K562 (cell line): ENCODE measurements at regions not wholly inside any gene's neighbourhood (a gene's known extent, or its start where the extent isn't known, plus 50 kb on each side); places are given as distances from the start of the nearest gene placed in this dataset.

Source experiments
- ATAC-seq: fragments of 200-7000 bp; cut with Tn5 transposase; 3 replicates; pipeline ENCODE4 v1.9.1; 2020; ENCODE audit warnings: moderate library complexity
- BruUV-seq: library from RNA; stranded (reverse); fragments of 400-500 nt; replicated peaks from 2 replicates; lab custom pipeline; 2021; lab: Mats Ljungman, UMichigan
- CTCF ChIA-PET: fragments of 300-600 bp; formaldehyde crosslinking; extraction: SDS; loops from one replicate; lab custom pipeline; 2021; ENCODE audit warnings: low intra/inter-chr PET ratio; lab: Yijun Ruan, JAX
- POLR2A ChIA-PET: fragments of 300-600, 350-650 bp; sonication (Branson Sonifier 250); formaldehyde crosslinking; extraction: SDS; loops from one replicate; lab custom pipeline; 2021; ENCODE audit warnings: antibody characterized with exemption, inconsistent platforms; lab: Yijun Ruan, JAX
- DNase-seq, 4 experiments: peaks; one replicate each; pipeline versions ENCODE4 v3.0.0 to v3.0.0-alpha.2; 2011 to 2018; ENCODE audit warnings: low spot score in 3 of 4, mixed read lengths in 3 of 4; ENCODE audit errors: extremely low read depth in 1 of 4
- FAIRE-seq: peaks from 2 replicates; lab custom pipeline; 2011; peaks lifted over from hg19 to GRCh38; lab: Jason Lieb, UNC
- H2AFZ ChIP-seq: 2 replicates; pipeline ENCODE4 v1.6.0; 2011; ENCODE audit warnings: low read depth, low read length, control low read depth, inconsistent platforms
- H3K27ac ChIP-seq: fragments of 200-600 bp; 3 replicates; pipeline ENCODE4 v1.8.0; 2011; ENCODE audit warnings: low read depth, mild to moderate bottlenecking, control low read depth, inconsistent platforms, low read length, moderate library complexity, mixed read lengths; ENCODE audit errors: extremely low read depth
- H3K27me3 ChIP-seq, 2 experiments: fragments of 300-600 bp in 1 of 2; 2 replicates in 1 of 2; 3 replicates in 1 of 2; pipeline versions ENCODE4 v1.6.0 to v1.8.0; 2011; ENCODE audit warnings: inconsistent platforms in 2 of 2, low read length in 2 of 2, mild to moderate bottlenecking in 1 of 2, mixed read lengths in 1 of 2, moderate library complexity in 1 of 2; ENCODE audit not compliant: control insufficient read depth in 2 of 2, insufficient read depth in 2 of 2
- H3K36me3 ChIP-seq: fragments of 300-600 bp; 3 replicates; pipeline ENCODE4 v1.8.0; 2011; ENCODE audit warnings: mild to moderate bottlenecking, low read length, inconsistent platforms; ENCODE audit not compliant: control insufficient read depth, insufficient read depth
- H3K4me1 ChIP-seq, 2 experiments: fragments of 200-600 bp in 1 of 2; replicated peaks in 1 of 2; 2 replicates in 1 of 2; 3 replicates in 1 of 2; pipeline versions ENCODE4 v1.5.1 to v1.8.0; 2011; ENCODE audit warnings: inconsistent platforms in 2 of 2, low read length in 2 of 2, mild to moderate bottlenecking in 1 of 2, mixed read lengths in 1 of 2, moderate library complexity in 1 of 2; ENCODE audit not compliant: control insufficient read depth in 2 of 2, insufficient read depth in 2 of 2
- H3K4me2 ChIP-seq: 2 replicates; pipeline ENCODE4 v1.6.1; 2011; ENCODE audit warnings: low read length, control low read depth, inconsistent platforms, mixed read lengths; ENCODE audit not compliant: insufficient read depth
- H3K4me3 ChIP-seq: fragments of 200-600 bp; sonication (generic), shearing (Covaris generic); 2 replicates; pipeline ENCODE4 v1.5.1; 2016; ENCODE audit warnings: control low read depth, inconsistent platforms
- H3K79me2 ChIP-seq: fragments of 200-600 bp; 3 replicates; pipeline ENCODE4 v1.8.0; 2011; ENCODE audit warnings: low read length, inconsistent platforms; ENCODE audit not compliant: control insufficient read depth, insufficient read depth
- H3K9ac ChIP-seq, 2 experiments: 2 replicates each; pipeline versions ENCODE4 v1.6.0 to v1.6.1; 2011; ENCODE audit warnings: low read depth in 2 of 2, low read length in 2 of 2, control low read depth in 1 of 2, inconsistent platforms in 1 of 2, mild to moderate bottlenecking in 1 of 2, mixed read lengths in 1 of 2; ENCODE audit not compliant: insufficient read depth in 1 of 2
- H3K9me1 ChIP-seq: one replicate; pipeline ENCODE4 v1.6.0; 2011; ENCODE audit warnings: inconsistent platforms, mild to moderate bottlenecking, low read length, moderate library complexity; ENCODE audit not compliant: control insufficient read depth, insufficient read depth
- H3K9me3 ChIP-seq: replicated peaks from 2 replicates; pipeline ENCODE4 v1.5.1; 2011; ENCODE audit warnings: low read depth, low read length, inconsistent platforms; ENCODE audit not compliant: control insufficient read depth, insufficient read depth
- H4K20me1 ChIP-seq: replicated peaks from 2 replicates; pipeline ENCODE4 v1.6.1; 2011; ENCODE audit warnings: low read length, inconsistent platforms, mixed read lengths; ENCODE audit not compliant: control insufficient read depth, insufficient read depth
- TFAP4 ChIP-seq: sonication (generic); formaldehyde crosslinking; IDR thresholded peaks from 2 replicates; pipeline ENCODE4 v1.8.0; 2022; ENCODE audit warnings: missing genetic modification reagents, mild to moderate bottlenecking, moderate library complexity, borderline replicate concordance
- ZNF121 ChIP-seq: sonication (generic); formaldehyde crosslinking; conservative IDR thresholded peaks from 2 replicates; pipeline ENCODE4 v1.8.0; 2022; ENCODE audit warnings: missing genetic modification reagents
- ZNF23 ChIP-seq: fragments of 250-450 bp; sonication (Bioruptor Pico); IDR thresholded peaks from 2 replicates; pipeline ENCODE4 v1.4.0; 2020; ENCODE audit warnings: mild to moderate bottlenecking
- ZNF384 ChIP-seq: IDR thresholded peaks from 2 replicates; pipeline ENCODE4 v1.6.1; 2012; ENCODE audit warnings: low read depth, low read length, improper control_type of control experiment
- WGBS: fragments of 100-300 bp; shearing (Covaris generic); methylation state at CpG from one replicate; pipeline ENCODE4 v1.1.6; 2016; ENCODE audit warnings: low coverage, mixed read lengths; ENCODE audit not compliant: insufficient coverage; ENCODE audit errors: missing lambda C conversion rate; 5-methylcytosine and 5-hydroxymethylcytosine counted together
- in situ Hi-C: fragments of 300-500 bp; cut with MboI; formaldehyde crosslinking; loops from 4 replicates; pipeline ENCODE4 v1.15.0; 2018; ENCODE audit warnings: inconsistent platforms, mixed read lengths
- intact Hi-C: fragments of 100-400 bp; cut with micrococcal nuclease; formaldehyde crosslinking; loops from 2 replicates; pipeline ENCODE4 v1.14.2; 2022
- TF ChIP-seq, protein P1 (sequence below), 3 experiments: IDR thresholded peaks in 2 of 3; conservative IDR thresholded peaks in 1 of 3; 2 replicates each; pipeline ENCODE4 v1.5.1; 2011 to 2012; ENCODE audit warnings: low read length in 3 of 3, mild to moderate bottlenecking in 3 of 3, control low read depth in 2 of 3, improper control_type of control experiment in 1 of 3, inconsistent platforms in 1 of 3, low read depth in 1 of 3, mixed read lengths in 1 of 3, moderate library complexity in 1 of 3; ENCODE audit not compliant: insufficient read depth in 2 of 3

GRCh38 chr13:33388286-33388998, 102.9 kb upstream of the STARD13 start:
- ChIA-PET CTCF (no interaction called here), POLR2A (interaction anchor here (0.6 kb wide), 1 partner anchor 1108 kb away, joined by 3 read pairs; no protein-coding TSS in a partner anchor)
- ATAC-seq, result peak; percentile 74
- BruUV-seq, result no TSS peak
- no peaks in the 10 kb centered on the region for H3K36me3 ChIP-seq
- no peak overlapping the region for H3K4me2 ChIP-seq
- H4K20me1 ChIP-seq, result no peaks in the 10 kb centered on the region
- no peaks in the 10 kb centered on the region for H3K4me1 ChIP-seq
- no peaks in the 10 kb centered on the region for H3K9me1 ChIP-seq
- intact Hi-C loops, result no loop called here
- DNase-seq, result peak in 1 of 4 experiments; percentile 2
- in situ Hi-C loops, result no loop called here
- 0% methylated on average over 6 of the region's 8 CpGs for WGBS
- H3K27ac ChIP-seq, result no peak overlapping the region
- no peak overlapping the region for H3K4me3 ChIP-seq
- H3K9ac ChIP-seq, result no peak overlapping the region
- no peak overlapping the region for H2AFZ ChIP-seq
- H3K79me2 ChIP-seq, result no peaks in the 10 kb centered on the region
- no peak for FAIRE-seq
- TF ChIP-seq ZNF121 (peak; percentile 46), ZNF23 (no peak), TFAP4 (CRISPR knock-in tag) (no peak), ZNF384 (no peak)
- TF ChIP-seq, protein P1, sequence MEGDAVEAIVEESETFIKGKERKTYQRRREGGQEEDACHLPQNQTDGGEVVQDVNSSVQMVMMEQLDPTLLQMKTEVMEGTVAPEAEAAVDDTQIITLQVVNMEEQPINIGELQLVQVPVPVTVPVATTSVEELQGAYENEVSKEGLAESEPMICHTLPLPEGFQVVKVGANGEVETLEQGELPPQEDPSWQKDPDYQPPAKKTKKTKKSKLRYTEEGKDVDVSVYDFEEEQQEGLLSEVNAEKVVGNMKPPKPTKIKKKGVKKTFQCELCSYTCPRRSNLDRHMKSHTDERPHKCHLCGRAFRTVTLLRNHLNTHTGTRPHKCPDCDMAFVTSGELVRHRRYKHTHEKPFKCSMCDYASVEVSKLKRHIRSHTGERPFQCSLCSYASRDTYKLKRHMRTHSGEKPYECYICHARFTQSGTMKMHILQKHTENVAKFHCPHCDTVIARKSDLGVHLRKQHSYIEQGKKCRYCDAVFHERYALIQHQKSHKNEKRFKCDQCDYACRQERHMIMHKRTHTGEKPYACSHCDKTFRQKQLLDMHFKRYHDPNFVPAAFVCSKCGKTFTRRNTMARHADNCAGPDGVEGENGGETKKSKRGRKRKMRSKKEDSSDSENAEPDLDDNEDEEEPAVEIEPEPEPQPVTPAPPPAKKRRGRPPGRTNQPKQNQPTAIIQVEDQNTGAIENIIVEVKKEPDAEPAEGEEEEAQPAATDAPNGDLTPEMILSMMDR (IDR thresholded peaks at IDR 0.05 in 2 of 3, conservative IDR thresholded peaks at IDR 0.05 in 1 of 3; ENCODE audit: insufficient read depth in 2 of 3, low read depth in 1 of 3, low read length in 3 of 3), result peak in 1 of 3 experiments; percentile 25; a peak in 1 of 6 replicates
- no peaks in the 10 kb centered on the region for H3K27me3 ChIP-seq
- no peaks in the 10 kb centered on the region for H3K9me3 ChIP-seq
